ENCODE measurements at regions not wholly inside any gene's neighbourhood (a gene's known extent, or its start where the extent isn't known, plus 50 kb on each side); places are given as distances from the start of the nearest gene placed in this dataset.

DNA sequence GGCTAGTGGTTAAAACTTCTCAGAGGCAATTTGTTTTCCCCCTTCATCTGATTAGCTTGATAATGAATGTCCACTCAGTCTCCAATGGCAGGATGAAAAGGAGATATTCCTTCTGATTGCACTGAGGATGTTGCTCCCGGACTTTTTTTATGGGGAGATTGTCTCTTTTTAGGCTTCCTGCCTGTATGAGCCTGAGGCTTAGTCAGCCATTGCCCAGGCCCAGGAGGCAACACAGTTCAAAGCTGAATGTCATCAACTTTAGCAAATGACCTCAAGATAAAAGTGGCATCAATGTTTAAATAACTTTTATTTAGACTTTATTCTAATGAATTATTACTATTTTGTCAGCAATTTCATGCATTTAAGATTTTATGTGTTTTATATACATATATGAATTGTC lies 162.9 kb upstream of the PTBP2 start:
- in situ Hi-C loops (cut with MboI), result no loop called here
- no peak for FAIRE-seq

More for the DNA sequence above, 162.9 kb upstream of the PTBP2 start:
- no peak for ATAC-seq
- no peaks in the 10 kb centered on the region for H4K20me1 ChIP-seq (replicated peaks; ENCODE audit: control insufficient read depth, insufficient read depth, low read length)
- no peak for TF ChIP-seq ZNF561 (CRISPR knock-in tag; conservative IDR thresholded peaks at IDR 0.05)
- no peak for TF ChIP-seq MTF1 (CRISPR knock-in tag; IDR thresholded peaks at IDR 0.05; ENCODE audit: borderline replicate concordance)
- TF ChIP-seq MAFG (tag; conservative IDR thresholded peaks at IDR 0.05), result no peak
- TF ChIP-seq DDX20 (tag; IDR thresholded peaks at IDR 0.05; ENCODE audit: low read depth), result no peak
- TF ChIP-seq TBL1XR1 (IDR thresholded peaks at IDR 0.05; ENCODE audit: low read length in 2 of 2), result no peak
- TF ChIP-seq, protein P1, sequence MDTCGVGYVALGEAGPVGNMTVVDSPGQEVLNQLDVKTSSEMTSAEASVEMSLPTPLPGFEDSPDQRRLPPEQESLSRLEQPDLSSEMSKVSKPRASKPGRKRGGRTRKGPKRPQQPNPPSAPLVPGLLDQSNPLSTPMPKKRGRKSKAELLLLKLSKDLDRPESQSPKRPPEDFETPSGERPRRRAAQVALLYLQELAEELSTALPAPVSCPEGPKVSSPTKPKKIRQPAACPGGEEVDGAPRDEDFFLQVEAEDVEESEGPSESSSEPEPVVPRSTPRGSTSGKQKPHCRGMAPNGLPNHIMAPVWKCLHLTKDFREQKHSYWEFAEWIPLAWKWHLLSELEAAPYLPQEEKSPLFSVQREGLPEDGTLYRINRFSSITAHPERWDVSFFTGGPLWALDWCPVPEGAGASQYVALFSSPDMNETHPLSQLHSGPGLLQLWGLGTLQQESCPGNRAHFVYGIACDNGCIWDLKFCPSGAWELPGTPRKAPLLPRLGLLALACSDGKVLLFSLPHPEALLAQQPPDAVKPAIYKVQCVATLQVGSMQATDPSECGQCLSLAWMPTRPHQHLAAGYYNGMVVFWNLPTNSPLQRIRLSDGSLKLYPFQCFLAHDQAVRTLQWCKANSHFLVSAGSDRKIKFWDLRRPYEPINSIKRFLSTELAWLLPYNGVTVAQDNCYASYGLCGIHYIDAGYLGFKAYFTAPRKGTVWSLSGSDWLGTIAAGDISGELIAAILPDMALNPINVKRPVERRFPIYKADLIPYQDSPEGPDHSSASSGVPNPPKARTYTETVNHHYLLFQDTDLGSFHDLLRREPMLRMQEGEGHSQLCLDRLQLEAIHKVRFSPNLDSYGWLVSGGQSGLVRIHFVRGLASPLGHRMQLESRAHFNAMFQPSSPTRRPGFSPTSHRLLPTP (IDR thresholded peaks at IDR 0.05; ENCODE audit: borderline replicate concordance, extremely low read depth, insufficient read length), result no peak
- no peak for TF ChIP-seq ESRRB (CRISPR knock-in tag; IDR thresholded peaks at IDR 0.05; ENCODE audit: borderline replicate concordance)
- TF ChIP-seq, protein P2, sequence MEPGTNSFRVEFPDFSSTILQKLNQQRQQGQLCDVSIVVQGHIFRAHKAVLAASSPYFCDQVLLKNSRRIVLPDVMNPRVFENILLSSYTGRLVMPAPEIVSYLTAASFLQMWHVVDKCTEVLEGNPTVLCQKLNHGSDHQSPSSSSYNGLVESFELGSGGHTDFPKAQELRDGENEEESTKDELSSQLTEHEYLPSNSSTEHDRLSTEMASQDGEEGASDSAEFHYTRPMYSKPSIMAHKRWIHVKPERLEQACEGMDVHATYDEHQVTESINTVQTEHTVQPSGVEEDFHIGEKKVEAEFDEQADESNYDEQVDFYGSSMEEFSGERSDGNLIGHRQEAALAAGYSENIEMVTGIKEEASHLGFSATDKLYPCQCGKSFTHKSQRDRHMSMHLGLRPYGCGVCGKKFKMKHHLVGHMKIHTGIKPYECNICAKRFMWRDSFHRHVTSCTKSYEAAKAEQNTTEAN (CRISPR knock-in tag; IDR thresholded peaks at IDR 0.05), result no peak
- no peaks in the 10 kb centered on the region for H3K4me1 ChIP-seq (replicated peaks in 1 of 2; ENCODE audit: control insufficient read depth in 2 of 2, insufficient read depth in 2 of 2, low read length in 2 of 2)
- H2AFZ ChIP-seq (ENCODE audit: low read depth, low read length), result no peak overlapping the region
- intact Hi-C loops (cut with micrococcal nuclease), result no loop called here
- no peaks in the 10 kb centered on the region for H3K36me3 ChIP-seq (ENCODE audit: control insufficient read depth, insufficient read depth, low read length)
- no peak overlapping the region for H3K27ac ChIP-seq (ENCODE audit: extremely low read depth, low read depth, low read length)
- H3K79me2 ChIP-seq (ENCODE audit: control insufficient read depth, insufficient read depth, low read length), result no peaks in the 10 kb centered on the region
- no peaks in the 10 kb centered on the region for H3K27me3 ChIP-seq (ENCODE audit: control insufficient read depth in 2 of 2, insufficient read depth in 2 of 2, low read length in 2 of 2)
- ChIA-PET POLR2A (no interaction called here), CTCF (ENCODE audit: low intra/inter-chr PET ratio) (no interaction called here)
- H3K4me2 ChIP-seq (ENCODE audit: insufficient read depth, low read length), result no peak overlapping the region
- BruUV-seq (replicated peaks), result no TSS peak
- no peak overlapping the region for H3K4me3 ChIP-seq
- no peak overlapping the region for H3K9ac ChIP-seq (ENCODE audit: insufficient read depth in 1 of 2, low read depth in 2 of 2, low read length in 2 of 2)
- H3K9me3 ChIP-seq (replicated peaks; ENCODE audit: control insufficient read depth, insufficient read depth, low read depth, low read length), result no peaks in the 10 kb centered on the region
- H3K9me1 ChIP-seq (ENCODE audit: control insufficient read depth, insufficient read depth, low read length), result no peaks in the 10 kb centered on the region
- 0% methylated on average over 1 of the region's 1 CpG for WGBS (ENCODE audit: insufficient coverage, low coverage, missing lambda C conversion rate)
- DNase-seq (ENCODE audit: extremely low read depth in 1 of 4, low spot score in 3 of 4), result no peak
